Keratinocyte (primary cell): ENCODE measurements at regions not wholly inside any gene's neighbourhood (a gene's known extent, or its start where the extent isn't known, plus 50 kb on each side); places are given as distances from the start of the nearest gene placed in this dataset.
A peak's percentile ranks its signal among the peaks of the same experiment; 100 is the strongest.
"Not testable (repeated sequence)": the region's sequence is repeated elsewhere in the genome, so short reads cannot be mapped to it uniquely, and the experiment has no call there.

ENCODE experiments used
- DNase-seq: peaks from one replicate; pipeline ENCODE4 v3.0.0-alpha.2; 2011; ENCODE audit warnings: low read depth, missing footprints, low spot score
- FAIRE-seq: peaks from 2 replicates; lab custom pipeline; 2011; peaks lifted over from hg19 to GRCh38; lab: Jason Lieb, UNC
- H2AFZ ChIP-seq: 2 replicates; pipeline ENCODE4 v1.6.0; 2012; ENCODE audit warnings: low read length, control low read depth, inconsistent platforms; ENCODE audit not compliant: control insufficient read depth
- H3K27ac ChIP-seq: 2 replicates; pipeline ENCODE4 v1.5.1; 2011; ENCODE audit warnings: low read length; ENCODE audit not compliant: control insufficient read depth, insufficient read depth
- H3K27me3 ChIP-seq: 3 replicates; pipeline ENCODE4 v1.6.0; 2011; ENCODE audit warnings: low read length; ENCODE audit not compliant: control insufficient read depth, insufficient read depth; ENCODE audit errors: extremely low read depth
- H3K36me3 ChIP-seq, 2 experiments: 2 replicates in 1 of 2; 3 replicates in 1 of 2; pipeline ENCODE4 v1.5.1; 2011; ENCODE audit warnings: low read length in 2 of 2, mild to moderate bottlenecking in 1 of 2; ENCODE audit not compliant: control insufficient read depth in 2 of 2, insufficient read depth in 2 of 2; ENCODE audit errors: extremely low read depth in 1 of 2
- H3K4me1 ChIP-seq: 3 replicates; pipeline ENCODE4 v1.5.1; 2011; ENCODE audit warnings: low read length; ENCODE audit not compliant: control insufficient read depth, insufficient read depth; ENCODE audit errors: extremely low read depth
- H3K4me2 ChIP-seq: 3 replicates; pipeline ENCODE4 v1.6.0; 2011; ENCODE audit warnings: low read depth, low read length; ENCODE audit not compliant: control insufficient read depth, insufficient read depth; ENCODE audit errors: extremely low read depth
- H3K4me3 ChIP-seq, 3 experiments: fragments of 200-600 bp in 1 of 3; sonication (generic) in 1 of 3; 2 replicates in 2 of 3; 3 replicates in 1 of 3; pipeline ENCODE4 v1.5.1; 2011 to 2016; ENCODE audit warnings: low read length in 3 of 3, mild to moderate bottlenecking in 3 of 3, control low read depth in 2 of 3, inconsistent platforms in 1 of 3, low read depth in 1 of 3, mixed read lengths in 1 of 3, mixed run types in 1 of 3, moderate library complexity in 1 of 3; ENCODE audit not compliant: control insufficient read depth in 2 of 3, insufficient read depth in 2 of 3; ENCODE audit errors: extremely low read depth in 1 of 3
- H3K79me2 ChIP-seq: 2 replicates; pipeline ENCODE4 v1.6.0; 2012; ENCODE audit warnings: low read length; ENCODE audit not compliant: control insufficient read depth, insufficient read depth
- H3K9ac ChIP-seq: 3 replicates; pipeline ENCODE4 v1.6.0; 2011; ENCODE audit warnings: low read length; ENCODE audit not compliant: control insufficient read depth, insufficient read depth; ENCODE audit errors: extremely low read depth
- H3K9me1 ChIP-seq: 3 replicates; pipeline ENCODE4 v1.6.0; 2011; ENCODE audit warnings: low read length; ENCODE audit not compliant: control insufficient read depth, insufficient read depth; ENCODE audit errors: extremely low read depth
- H3K9me3 ChIP-seq: 2 replicates; pipeline ENCODE4 v1.5.1; 2012; ENCODE audit warnings: low read depth, low read length; ENCODE audit not compliant: control insufficient read depth
- H4K20me1 ChIP-seq: 3 replicates; pipeline ENCODE4 v1.6.0; 2011; ENCODE audit warnings: low read length; ENCODE audit not compliant: control insufficient read depth, insufficient read depth; ENCODE audit errors: extremely low read depth
- EZH2 ChIP-seq: IDR thresholded peaks from one replicate; pipeline ENCODE4 v1.6.1; 2012; ENCODE audit warnings: inconsistent platforms, mild to moderate bottlenecking, low read length, moderate library complexity
- dilution Hi-C: fragments of 300-500 bp; cut with MboI; formaldehyde crosslinking; loops from one replicate; pipeline ENCODE4 v1.7.0; 2020; ENCODE audit warnings: low sequenced_read_pairs; ENCODE audit not compliant: extremely low pct_ligation_motif_present

- no peaks in the 10 kb centered on the region for H3K9me1 ChIP-seq
- dilution Hi-C loops = no loop called here
- H3K27ac ChIP-seq = peak overlapping the region; percentile 3
- H3K79me2 ChIP-seq = no peaks in the 10 kb centered on the region
- no peaks in the 10 kb centered on the region for H4K20me1 ChIP-seq
- peaks cover 4% of the 10 kb centered on the region for H3K27me3 ChIP-seq
- H3K4me2 ChIP-seq = peak overlapping the region; percentile 40
- no peak overlapping the region for H3K4me3 ChIP-seq
- no peak overlapping the region for H2AFZ ChIP-seq
- DNase-seq (no peak), FAIRE-seq (no peak)
- no peaks in the 10 kb centered on the region for H3K9me3 ChIP-seq
- H3K9ac ChIP-seq = peak overlapping the region; percentile 10
- H3K36me3 ChIP-seq = no peaks in the 10 kb centered on the region
- H3K4me1 ChIP-seq = peaks cover 19% of the 10 kb centered on the region
- no peak for TF ChIP-seq EZH2
These were observed 278.0 kb upstream of the PLET1 start for GRCh38 chr11:112538534-112539280.

DNA sequence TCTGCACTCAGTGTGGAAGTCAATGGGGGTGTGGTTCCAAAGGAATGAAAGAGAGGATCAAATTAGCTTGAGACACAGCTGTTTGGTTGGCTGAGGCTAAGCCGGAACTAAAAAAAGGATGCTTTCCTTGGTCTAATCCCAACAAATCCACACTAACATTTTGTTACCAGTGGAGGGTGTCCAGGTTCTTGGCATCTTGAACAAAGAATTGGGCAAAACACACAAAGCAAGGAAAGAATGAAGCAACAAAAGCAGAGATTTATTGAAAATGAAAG is 278.6 kb upstream of the PLET1 start:
- H3K36me3 ChIP-seq, H3K27me3 ChIP-seq, DNase-seq, H4K20me1 ChIP-seq, H3K9me1 ChIP-seq, H3K9ac ChIP-seq, H2AFZ ChIP-seq, FAIRE-seq, H3K79me2 ChIP-seq, H3K9me3 ChIP-seq, H3K4me2 ChIP-seq, H3K27ac ChIP-seq, H3K4me3 ChIP-seq, dilution Hi-C loops: not testable (repeated sequence)
- H3K4me1 ChIP-seq = peaks cover 19% of the 10 kb centered on the region

DNA sequence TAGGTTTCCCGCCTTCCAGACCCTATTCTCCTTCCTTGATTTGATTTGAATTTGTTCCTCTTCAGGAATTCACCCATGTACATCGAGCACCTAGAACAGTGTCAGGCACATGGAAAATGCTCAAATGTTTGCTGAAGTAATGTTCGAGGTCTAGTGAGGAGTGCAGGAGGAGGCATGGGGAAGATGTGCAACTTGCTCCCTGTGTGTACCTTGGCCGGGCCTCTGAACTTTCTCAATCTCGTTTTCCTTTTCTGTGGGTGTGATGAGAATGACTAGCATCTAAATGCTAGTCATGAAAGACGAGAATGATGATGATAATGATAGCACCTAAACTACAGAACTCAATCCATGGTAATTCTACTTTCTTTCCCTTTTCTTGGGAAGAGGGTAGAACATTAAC is 279.1 kb upstream of the PLET1 start:
- dilution Hi-C loops = no loop called here
- H3K4me2 ChIP-seq = no peak overlapping the region
- no peak for TF ChIP-seq EZH2
- no peak overlapping the region for H3K27ac ChIP-seq
- no peak for FAIRE-seq
- peaks cover 19% of the 10 kb centered on the region for H3K4me1 ChIP-seq
- no peak overlapping the region for H2AFZ ChIP-seq
- no peaks in the 10 kb centered on the region for H3K36me3 ChIP-seq
- no peaks in the 10 kb centered on the region for H3K9me1 ChIP-seq
- no peaks in the 10 kb centered on the region for H3K27me3 ChIP-seq
- no peak overlapping the region for H3K9ac ChIP-seq
- no peak for DNase-seq
- no peaks in the 10 kb centered on the region for H4K20me1 ChIP-seq
- no peak overlapping the region for H3K4me3 ChIP-seq
- no peaks in the 10 kb centered on the region for H3K79me2 ChIP-seq
- no peaks in the 10 kb centered on the region for H3K9me3 ChIP-seq
